AG09309 (cell line): ENCODE measurements at regions not wholly inside any gene's neighbourhood (a gene's known extent, or its start where the extent isn't known, plus 50 kb on each side); places are given as distances from the start of the nearest gene placed in this dataset.

ENCODE experiments used
- DNase-seq: peaks from one replicate; pipeline ENCODE4 v3.0.0-alpha.2; 2010; ENCODE audit warnings: low read depth
- H3K4me3 ChIP-seq: 2 replicates; pipeline ENCODE4 v1.5.1; 2011; ENCODE audit warnings: mild to moderate bottlenecking, low read depth, low read length, moderate library complexity; ENCODE audit not compliant: control insufficient read depth
- CTCF ChIP-seq: IDR thresholded peaks from 2 replicates; pipeline ENCODE4 v1.5.1; 2011; ENCODE audit warnings: mild to moderate bottlenecking, low read depth, low read length, inconsistent platforms; ENCODE audit not compliant: insufficient read depth, control insufficient read depth; ENCODE audit errors: missing control alignments

- TF ChIP-seq CTCF: no peak
- no peak for DNase-seq
- no peak overlapping the region for H3K4me3 ChIP-seq
Measured at GRCh38 chr4:121256887-121257466, 92.9 kb upstream of the TNIP3 start.

GRCh38 chr4:121255986-121256750 is 92.0 kb upstream of the TNIP3 start:
- TF ChIP-seq CTCF: no peak
- H3K4me3 ChIP-seq: no peak overlapping the region
- peak; percentile 84 for DNase-seq

- no peak for DNase-seq
- TF ChIP-seq CTCF: no peak
- no peak overlapping the region for H3K4me3 ChIP-seq
Measured at GRCh38 chr4:121253961-121254360, 89.8 kb upstream of the TNIP3 start.

- no peak overlapping the region for H3K4me3 ChIP-seq
- peak; percentile 87 for TF ChIP-seq CTCF
- DNase-seq: peak; percentile 21
Measured at GRCh38 chr4:121252224-121252806, 88.2 kb upstream of the TNIP3 start.

GRCh38 chr4:121248747-121249146 is 84.6 kb upstream of the TNIP3 start:
- H3K4me3 ChIP-seq: no peak overlapping the region
- DNase-seq: no peak
- TF ChIP-seq CTCF: no peak

- DNase-seq: no peak
- TF ChIP-seq CTCF: no peak
- H3K4me3 ChIP-seq: no peak overlapping the region
Measured at GRCh38 chr4:121246698-121247097, 82.6 kb upstream of the TNIP3 start.
